ENCODE measurements at regions not wholly inside any gene's neighbourhood (a gene's known extent, or its start where the extent isn't known, plus 50 kb on each side); places are given as distances from the start of the nearest gene placed in this dataset.

DNA sequence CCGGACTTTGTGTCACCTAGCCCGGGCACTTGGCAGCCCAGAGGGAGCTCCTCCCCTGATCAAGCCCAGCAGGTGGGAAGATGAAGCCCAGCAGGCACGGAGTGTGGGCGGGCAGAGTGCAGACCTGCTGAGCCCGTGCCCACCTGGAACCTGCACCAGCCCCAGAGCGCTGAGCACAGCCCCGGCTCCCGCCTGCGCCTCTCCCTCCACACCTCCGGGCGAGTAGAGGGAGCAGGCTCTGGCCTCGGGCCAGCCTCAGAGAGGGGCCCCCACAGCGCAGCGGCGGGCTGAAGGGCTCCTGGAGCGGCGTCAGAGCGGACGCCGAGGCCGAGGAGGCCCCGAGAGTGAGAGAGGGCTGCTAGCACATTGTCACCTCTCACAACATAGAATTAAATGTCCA lies 257.7 kb downstream of the VGLL3 start:
- DNase-seq (ENCODE audit: low read depth, low spot score), result no peak

DNA sequence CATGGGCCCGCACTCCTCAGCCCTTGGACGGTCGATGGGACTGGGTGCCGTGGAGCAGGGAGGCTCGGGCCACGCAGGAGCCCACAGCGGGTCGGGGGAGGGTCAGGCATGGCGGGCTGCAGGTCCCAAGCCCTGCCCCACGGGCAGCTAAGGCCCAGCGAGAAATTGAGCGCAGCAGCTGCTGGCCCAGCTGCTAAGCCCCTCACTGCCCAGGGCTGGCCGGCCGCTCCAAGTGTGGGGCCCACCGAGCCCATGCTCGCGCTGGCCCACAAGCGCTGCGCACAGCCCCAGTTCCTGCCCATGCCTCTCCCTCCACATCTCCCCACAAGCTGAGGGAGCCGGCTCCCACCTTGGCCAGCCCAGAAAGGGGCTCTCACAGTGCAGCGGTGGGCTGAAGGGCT lies 259.4 kb downstream of the VGLL3 start:
- no peak for DNase-seq (ENCODE audit: low read depth, low spot score)

DNA sequence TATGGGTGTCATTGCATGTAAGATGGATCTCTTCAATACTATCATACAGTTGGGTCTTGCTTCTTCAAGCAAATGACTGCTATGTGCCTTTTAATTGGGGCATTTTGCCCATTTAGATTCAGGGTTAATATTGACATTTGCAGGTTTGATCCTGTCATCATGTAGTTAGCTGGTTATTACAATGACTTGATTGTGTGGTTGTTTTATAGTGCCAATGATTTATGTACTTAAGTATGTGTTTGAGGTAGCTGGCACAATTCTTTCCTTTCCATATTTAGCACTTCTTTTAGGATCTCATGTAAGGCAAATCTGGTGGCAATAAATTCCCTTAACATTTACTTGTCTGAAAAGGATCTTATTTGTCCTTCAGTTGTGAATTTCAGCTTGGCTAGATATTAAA lies 267.5 kb downstream of the VGLL3 start:
- no peak for DNase-seq (ENCODE audit: low read depth, low spot score)

DNA sequence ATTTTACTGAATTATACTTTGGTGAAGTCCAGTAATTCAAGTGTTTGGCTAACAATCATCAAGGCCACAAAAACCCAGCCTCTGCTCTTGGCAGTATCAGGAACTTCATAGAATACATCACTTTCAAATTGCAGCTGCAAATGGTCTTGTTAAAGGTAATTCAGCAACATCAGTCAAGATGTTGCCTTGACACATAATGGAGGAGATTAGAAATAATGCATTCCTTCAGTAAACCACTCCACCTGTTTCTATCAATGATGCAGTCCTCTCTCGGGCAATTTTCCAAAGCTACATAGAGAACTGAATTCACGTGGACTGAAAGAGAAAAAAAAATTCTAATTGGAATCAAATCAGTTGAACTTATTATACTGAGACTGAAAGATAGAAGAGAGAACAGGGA lies 279.3 kb downstream of the VGLL3 start:
- DNase-seq (ENCODE audit: low read depth, low spot score), result no peak

DNA sequence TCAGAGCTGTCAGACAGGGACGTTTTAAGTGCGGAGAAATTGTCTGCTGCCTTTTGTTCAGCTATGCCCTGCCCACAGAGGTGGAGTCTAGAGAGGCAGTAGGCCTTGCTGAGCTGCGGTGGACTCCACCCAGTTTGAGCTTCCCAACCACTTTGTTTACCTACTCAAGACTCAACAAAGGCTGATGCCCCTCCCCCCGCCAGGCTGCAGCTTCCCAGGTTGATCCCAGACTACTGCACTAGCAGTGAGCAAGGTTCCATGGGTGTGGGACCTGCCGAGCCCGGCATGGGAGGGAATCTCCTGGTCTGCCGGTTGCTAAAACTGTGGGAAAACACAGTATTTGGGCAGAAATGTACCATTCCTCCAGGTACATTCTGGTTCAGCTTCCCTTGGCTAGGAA lies 282.1 kb downstream of the VGLL3 start:
- DNase-seq (ENCODE audit: low read depth, low spot score), result no peak

DNA sequence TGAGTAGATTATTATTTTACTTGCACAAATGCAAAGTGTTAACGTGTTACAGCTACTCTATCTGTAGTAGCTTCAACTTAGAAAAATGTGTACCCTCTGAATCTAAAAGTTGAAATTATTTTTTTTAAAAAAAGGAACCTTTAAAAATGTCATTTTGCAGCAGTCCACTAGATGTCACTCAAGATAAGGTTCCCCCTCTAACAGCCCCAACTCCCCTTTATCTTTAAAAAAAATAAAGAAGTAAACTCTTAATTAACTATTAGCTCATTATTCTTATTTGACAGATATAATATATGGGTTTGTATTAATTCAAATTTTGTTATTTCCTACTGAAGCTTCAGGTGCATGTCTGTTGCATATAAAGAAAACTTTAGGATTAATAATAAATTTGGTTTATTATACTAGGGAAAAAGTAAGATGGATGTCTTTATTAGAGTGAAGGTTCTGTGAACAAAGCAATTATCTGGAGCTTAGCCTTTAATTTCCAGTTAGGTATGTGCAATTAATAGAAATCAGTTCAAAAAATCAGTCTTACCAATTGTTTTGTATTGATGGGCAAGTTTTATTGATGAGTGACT lies 288.5 kb downstream of the VGLL3 start:
- peak; percentile 18 for DNase-seq (ENCODE audit: low read depth, low spot score)

DNA sequence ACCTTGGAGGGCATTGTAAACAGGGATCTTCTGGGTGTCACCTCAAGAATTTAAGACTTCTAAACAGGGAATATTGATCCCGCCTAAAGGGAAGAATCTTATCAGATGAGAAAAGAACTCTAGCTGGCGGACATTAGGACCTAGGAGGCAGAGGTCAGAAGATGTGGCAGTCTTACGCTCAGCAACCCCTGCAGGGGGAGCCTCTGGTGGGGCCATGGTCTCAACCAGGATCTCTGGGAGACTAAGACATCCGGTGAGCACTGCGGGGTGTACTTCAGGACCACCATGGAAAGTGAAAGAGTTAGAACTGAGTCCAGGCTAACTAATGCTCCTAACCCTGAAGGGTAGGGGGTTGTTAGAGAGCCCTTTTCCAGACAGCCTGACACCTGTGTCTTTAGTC lies 295.2 kb downstream of the VGLL3 start:
- no peak for DNase-seq (ENCODE audit: low read depth, low spot score)

DNA sequence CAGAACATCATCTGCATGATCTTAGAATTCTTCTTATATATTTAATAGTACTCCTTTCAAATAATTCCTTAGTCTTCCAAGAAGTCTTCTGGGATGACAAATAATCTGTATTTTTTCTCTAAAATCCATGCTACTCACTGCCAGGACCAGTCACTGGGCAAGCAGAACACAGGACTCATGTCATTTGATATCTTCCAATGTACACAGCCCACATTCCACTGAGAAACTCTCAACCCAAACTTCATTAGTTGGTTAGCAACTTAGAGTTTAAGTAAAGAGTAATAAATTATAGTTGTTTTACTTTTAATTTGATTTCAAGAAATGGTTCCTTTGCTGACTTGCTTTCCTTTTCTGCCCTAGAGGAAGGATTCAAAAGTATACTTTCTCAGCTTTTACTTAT lies 317.0 kb downstream of the VGLL3 start:
- DNase-seq (ENCODE audit: low read depth, low spot score), result no peak

DNA sequence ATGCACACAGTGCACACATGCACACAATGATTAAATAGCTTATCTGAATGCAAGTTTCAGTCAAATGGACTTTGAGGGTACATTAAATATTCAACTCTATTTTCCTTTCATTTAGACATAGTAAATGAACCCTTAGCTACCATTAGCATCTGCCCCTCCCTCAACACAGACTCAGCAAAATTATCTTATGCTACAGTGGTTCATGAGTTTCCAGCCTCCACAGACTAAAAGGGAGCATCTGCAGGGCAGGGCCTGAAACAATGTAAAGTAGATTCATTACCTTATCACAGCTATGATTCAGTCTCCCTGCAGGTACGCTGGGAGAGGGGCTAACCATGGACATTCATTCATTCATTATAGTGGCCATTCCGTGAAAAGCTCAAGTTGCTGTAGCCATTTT lies 329.1 kb downstream of the VGLL3 start:
- DNase-seq (ENCODE audit: low read depth, low spot score), result no peak

DNA sequence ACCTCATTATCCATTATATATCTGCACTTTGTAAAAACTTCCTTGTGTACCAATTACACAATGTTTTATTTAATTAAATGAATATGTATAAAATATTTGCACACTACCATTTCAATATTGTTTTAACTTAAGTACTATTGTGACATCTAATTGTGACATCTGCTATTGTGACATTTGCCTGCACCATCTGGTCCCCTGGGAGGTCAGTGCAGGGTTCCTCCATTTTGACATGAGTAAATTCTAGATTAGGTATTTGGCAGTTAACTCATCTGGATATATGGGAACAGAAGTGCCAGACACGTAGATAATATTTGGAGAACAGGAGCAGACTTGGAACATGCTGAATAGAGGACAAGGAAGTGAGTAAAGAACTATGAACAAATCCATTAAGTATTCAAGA lies 332.1 kb downstream of the VGLL3 start:
- no peak for DNase-seq (ENCODE audit: low read depth, low spot score)

DNA sequence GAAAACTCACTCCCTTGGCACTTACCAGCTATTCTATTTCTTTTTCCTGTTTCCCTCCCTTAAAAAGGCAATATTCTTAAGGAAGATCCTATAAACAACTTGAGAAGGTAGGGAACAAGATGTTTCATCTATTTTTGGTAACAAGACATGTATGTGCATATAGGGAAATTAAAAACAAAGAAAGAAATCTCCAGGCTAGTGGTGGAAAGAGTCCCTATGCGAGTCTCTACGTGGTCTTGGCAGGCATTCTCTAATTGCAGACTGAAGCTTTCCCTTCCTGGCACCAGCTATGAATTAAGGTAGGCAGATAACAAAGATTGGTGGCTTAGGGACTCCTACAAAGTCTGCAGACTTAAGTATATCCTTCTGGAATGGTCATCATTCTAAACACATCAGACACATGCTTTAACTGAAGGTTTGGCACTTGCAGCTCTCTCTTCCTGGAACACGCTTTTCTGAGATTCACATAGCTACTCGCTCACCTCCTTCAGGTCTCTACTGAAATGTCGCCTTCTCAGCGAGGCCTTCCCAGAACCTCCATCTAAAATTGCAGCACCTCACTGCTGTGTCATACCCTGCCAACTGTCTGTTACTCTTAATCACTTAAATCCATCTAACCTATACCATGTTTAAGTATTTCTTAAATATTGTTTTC lies 336.0 kb downstream of the VGLL3 start:
- no peak for DNase-seq (ENCODE audit: low read depth, low spot score)

DNA sequence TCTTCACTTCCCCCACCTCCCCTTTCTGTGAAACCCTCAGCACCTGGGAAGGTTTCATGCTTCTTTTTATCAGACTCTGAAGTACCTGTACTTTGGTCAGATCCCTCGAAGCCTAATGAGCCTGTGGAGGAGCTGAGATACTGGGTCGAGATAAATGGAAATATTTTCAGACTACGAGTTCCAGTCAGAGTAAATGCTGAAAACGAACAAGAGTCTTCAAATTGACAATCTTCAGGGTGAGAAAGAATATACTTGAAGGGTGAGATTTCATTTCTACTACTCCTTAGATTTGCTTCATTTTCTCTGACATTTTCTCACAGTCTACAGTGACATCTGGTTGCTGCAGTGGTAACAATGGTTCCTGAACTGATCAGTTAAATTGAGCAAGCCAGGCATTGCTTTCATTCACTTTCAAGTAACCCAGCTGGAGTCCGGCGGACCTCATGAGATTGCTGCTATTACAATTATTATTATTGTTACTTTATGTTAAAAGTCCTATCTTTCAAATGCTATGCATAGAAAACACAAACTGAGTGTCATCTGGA lies 337.2 kb downstream of the VGLL3 start:
- DNase-seq (ENCODE audit: low read depth, low spot score), result no peak

DNA sequence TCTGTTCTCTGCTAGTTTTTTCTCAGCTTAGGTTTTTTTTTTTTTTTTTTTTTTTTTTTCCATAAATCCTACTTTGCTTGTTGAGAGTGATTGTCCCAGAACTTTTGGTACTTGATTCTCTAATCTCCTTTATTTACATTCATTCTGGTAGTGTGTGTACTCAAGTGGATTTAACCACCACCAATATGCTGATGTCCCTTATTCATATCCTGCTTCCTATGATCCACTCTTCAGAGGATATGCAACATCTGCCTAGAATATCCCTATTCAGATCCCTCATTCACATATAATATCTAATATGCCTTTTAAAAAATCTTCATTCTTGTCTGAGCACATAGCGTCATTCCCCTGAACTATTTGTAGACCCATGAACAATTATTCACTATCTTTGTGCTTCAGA lies 342.9 kb downstream of the VGLL3 start:
- DNase-seq (ENCODE audit: low read depth, low spot score), result no peak

DNA sequence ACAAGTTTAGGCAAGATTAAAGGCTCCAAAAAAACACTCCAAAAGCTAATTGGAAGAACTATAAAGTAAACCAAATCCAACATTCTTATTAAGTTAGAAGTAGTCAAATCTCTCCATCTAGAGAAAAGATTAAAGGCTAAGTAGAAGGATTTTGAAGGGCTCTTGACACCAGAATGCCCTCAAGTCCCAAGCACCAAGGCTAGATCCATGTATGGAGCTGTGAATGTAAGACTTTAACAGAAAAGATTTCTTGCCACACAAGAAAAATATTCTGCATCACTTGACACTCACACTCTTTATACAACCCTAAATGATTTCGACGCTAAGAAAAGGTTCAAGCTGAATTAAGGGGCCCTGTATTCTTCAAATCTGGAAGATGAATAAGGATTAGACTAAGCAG lies 345.2 kb downstream of the VGLL3 start:
- no peak for DNase-seq (ENCODE audit: low read depth, low spot score)

DNA sequence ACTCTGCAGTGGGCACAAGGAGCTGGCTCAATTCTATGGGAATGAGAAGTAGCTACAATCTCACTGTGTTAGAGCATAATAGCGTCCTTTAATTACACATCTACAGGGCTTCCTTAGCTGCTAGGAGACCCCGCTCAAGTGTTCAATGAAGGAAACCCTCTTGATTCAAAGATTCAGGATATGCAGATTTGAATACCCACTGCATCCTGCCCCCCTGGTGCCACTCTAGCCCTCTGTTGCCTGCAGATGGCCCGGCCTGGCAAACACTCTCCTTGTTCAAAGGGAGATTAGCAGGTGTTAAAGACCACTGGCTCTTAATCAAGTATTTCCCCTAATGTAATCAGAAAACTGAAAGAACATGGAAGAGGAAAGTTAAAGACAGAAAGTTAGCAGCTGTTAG lies 356.6 kb downstream of the VGLL3 start:
- DNase-seq (ENCODE audit: low read depth, low spot score), result no peak

DNA sequence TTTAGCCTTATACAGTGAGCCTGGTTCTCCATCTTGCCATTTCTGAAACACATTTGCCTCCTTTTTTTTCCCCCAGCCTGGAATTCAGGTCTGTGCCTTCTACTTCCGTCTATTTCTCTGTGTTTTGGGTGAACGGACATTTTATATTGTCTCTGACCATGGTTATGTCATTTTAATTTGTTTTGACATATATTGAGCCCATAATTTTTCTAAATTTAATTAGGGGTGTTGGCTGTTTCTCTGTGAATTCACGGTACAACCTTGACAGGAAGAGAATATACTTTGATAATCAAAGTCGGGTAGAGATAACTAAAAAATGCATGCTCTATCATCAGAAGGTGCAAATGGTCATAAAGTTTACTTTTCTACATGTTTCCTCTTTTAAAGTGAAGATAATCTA lies 361.4 kb downstream of the VGLL3 start:
- no peak for DNase-seq (ENCODE audit: low read depth, low spot score)

DNA sequence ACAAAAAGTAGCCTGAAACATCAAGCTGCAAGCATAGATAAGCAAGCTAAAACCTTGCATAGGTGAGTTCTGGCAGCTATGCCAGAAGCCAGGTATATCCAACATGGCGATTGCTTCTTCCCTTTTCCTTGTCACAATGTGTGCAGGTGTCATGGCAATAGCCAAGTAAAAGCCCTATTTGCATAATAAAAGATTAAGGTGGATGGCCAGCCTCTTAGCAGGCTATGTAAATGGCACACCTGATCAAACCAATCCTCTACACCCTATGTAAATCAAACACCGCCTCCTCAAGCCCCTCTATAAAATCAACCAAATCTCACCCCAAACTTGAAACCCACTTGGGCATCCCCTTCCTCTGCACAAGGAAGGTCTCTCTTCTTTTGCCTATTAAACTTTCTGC lies 366.8 kb downstream of the VGLL3 start:
- DNase-seq (ENCODE audit: low read depth, low spot score), result no peak

DNA sequence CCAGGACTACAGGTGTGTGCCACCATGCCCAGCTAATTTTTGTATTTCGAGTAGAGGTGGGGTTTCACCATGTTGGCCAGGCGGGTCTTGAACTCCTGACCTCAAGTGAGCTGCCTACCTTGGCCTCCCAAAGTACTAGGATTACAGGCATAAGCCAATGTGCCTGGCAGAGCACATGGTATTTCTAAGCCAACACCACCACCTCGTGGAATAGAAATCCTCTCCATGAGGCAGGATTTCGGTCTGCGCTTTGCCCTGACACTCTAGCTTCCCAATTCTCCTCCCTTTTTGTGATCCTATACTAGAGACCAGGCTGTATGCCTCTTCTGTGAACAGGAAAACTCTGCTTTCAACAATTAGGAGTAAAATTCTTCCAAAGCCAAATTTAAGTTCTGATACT lies 372.2 kb downstream of the VGLL3 start:
- DNase-seq (ENCODE audit: low read depth, low spot score), result no peak

DNA sequence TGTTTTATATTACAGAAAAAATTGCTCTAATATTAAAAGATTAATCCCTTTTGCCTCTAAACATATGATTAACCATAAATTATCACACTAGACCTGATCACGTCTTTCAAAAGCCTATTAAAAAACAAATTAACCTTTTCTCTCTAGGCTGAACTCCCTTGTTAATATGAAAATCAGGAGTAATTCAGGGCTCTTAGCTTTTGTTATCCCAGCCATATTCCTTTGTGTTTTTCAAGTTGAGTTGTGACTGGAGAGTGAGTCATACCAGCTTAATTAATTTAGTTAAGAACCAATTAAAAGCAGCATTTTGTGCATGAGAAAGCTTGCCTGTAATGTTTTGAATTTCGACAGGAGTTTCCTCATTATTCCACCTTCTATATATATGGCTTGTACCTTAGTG lies 385.8 kb downstream of the VGLL3 start:
- DNase-seq (ENCODE audit: low read depth, low spot score), result no peak

DNA sequence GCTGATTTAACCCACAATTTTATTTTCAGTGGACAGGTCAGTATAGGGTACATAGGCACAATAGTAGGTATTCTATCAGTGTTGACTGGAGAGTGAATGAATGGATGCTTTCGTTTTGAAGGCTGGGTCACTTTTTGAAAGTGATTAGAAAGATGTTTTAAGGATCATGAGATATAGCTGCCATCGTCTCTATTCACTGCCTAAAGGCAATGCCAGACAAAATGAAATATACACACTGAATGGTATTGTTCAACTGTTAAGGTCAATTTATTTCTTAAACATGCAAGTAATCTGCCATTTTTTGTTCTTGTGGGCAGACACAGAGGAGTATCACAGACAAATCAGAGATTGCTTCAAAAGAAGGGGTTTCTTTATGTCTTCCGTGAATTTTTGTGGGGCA lies 395.3 kb downstream of the VGLL3 start:
- DNase-seq (ENCODE audit: low read depth, low spot score), result no peak

DNA sequence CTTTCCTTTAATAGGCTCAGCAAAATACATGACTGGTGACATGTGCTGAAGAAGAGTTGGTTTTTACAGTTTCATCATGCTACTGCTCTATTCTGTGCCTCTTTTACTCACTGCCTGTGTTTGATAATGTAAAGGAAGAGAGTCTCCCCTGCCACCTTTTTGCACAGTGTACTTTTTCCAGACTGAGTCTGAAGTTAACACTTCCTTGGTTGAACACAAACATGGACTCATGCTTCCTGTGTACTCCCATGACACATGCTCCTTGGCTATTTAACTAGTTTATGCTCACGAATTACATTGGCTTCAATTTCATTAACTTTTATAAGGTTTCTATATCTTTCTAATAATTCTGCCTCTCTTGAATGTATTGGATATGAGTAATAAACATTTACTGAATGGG lies 396.1 kb downstream of the VGLL3 start:
- DNase-seq (ENCODE audit: low read depth, low spot score), result no peak

DNA sequence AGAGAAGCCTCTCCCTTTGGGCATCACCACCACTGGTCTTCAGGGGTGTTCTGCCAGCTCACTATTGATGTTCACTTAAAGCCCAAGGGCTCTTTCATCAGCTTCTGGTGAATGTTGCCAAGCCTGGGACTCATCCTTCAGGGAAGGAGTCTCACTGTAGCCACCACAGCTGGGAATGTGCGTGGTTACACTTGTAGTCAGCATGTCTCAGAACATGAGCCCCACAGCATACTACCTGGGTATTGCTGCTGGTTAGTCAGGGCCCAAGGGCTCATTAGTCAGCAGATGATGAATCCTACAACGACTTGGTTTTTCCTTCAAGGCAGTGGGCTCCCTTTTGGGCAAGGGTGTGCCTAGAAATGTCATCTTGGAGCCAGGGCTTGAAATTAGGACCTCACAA lies 412.9 kb downstream of the VGLL3 start:
- DNase-seq (ENCODE audit: low read depth, low spot score), result no peak

DNA sequence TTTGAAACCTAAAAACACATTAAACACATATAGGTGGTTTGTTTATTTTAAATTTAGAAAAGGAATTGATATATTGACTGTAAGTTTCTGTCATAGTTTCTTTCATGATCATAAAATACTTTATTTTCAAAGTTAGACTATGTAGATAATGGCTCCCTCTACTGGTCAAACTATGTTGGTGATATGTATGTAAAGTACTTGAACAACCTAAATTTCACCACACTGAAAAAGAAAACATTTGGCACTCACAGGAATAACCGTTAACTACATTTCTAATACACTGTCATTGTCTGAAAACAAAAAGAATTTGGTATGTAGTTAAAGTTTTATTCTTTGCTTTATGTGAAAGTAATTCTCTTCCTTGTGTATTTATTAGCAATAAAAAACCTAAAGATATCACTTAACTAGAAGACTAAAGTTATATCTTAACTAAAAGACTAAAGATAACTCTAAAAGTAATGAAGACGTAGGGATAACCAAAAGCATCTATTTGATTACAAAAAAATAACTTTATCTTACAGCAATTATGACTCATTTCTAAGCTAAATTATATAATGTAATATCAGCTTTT lies 427.5 kb downstream of the VGLL3 start:
- DNase-seq (ENCODE audit: low read depth, low spot score), result peak; percentile 52

All from astrocyte of the hippocampus (primary cell).